ENCODE measurements at regions not wholly inside any gene's neighbourhood (a gene's known extent, or its start where the extent isn't known, plus 50 kb on each side); places are given as distances from the start of the nearest gene placed in this dataset.
"Not testable (repeated sequence)": the region's sequence is repeated elsewhere in the genome, so short reads cannot be mapped to it uniquely, and the experiment has no call there.

GRCh38 chr16:47903470-47903869 lies 252.3 kb downstream of the ABCC12 start:
- Histone ChIP-seq H3K9ac (ENCODE audit: low read depth, low read length, poor library complexity, severe bottlenecking) (no peak overlapping the region), H2AFZ (ENCODE audit: low read length) (no peak overlapping the region), H3K36me3 (ENCODE audit: insufficient read depth, low read length) (no peaks in the 10 kb centered on the region), H4K20me1 (ENCODE audit: insufficient read depth, low read length, poor library complexity, severe bottlenecking) (no peaks in the 10 kb centered on the region), H3K4me1 (ENCODE audit: insufficient read depth, low read length, poor library complexity, severe bottlenecking) (no peaks in the 10 kb centered on the region), H3K9me2 (replicated peaks; ENCODE audit: low read depth, low read length) (no peaks in the 10 kb centered on the region), H3K4me3 (ENCODE audit: low read length, poor library complexity, severe bottlenecking) (no peak overlapping the region), H3K9me3 (ENCODE audit: insufficient read depth, low read depth, low read length) (no peaks in the 10 kb centered on the region), H3K79me2 (ENCODE audit: insufficient read depth, low read length) (no peaks in the 10 kb centered on the region), H3F3A (ENCODE audit: low read depth) (no peaks in the 10 kb centered on the region), H3K27me3 (ENCODE audit: insufficient read depth, low read length, poor library complexity, severe bottlenecking) (no peaks in the 10 kb centered on the region), H3K4me2 (ENCODE audit: low read depth, low read length, poor library complexity, severe bottlenecking) (no peak overlapping the region)
- TF ChIP-seq CTCF (conservative IDR thresholded peaks at IDR 0.05; ENCODE audit: low read length) (no peak), EZH2phosphoT487 (IDR thresholded peaks at IDR 0.05; ENCODE audit: borderline replicate concordance) (no peak)

GRCh38 chr16:47897105-47897504 lies 258.7 kb downstream of the ABCC12 start:
- H3F3A ChIP-seq (ENCODE audit: low read depth); H3K4me2 ChIP-seq (ENCODE audit: low read depth, low read length, poor library complexity, severe bottlenecking); H3K9me3 ChIP-seq (ENCODE audit: insufficient read depth, low read depth, low read length); H3K27me3 ChIP-seq (ENCODE audit: insufficient read depth, low read length, poor library complexity, severe bottlenecking); H2AFZ ChIP-seq (ENCODE audit: low read length); H3K4me3 ChIP-seq (ENCODE audit: low read length, poor library complexity, severe bottlenecking); H3K9me2 ChIP-seq (replicated peaks; ENCODE audit: low read depth, low read length); H3K9ac ChIP-seq (ENCODE audit: low read depth, low read length, poor library complexity, severe bottlenecking); H4K20me1 ChIP-seq (ENCODE audit: insufficient read depth, low read length, poor library complexity, severe bottlenecking); H3K36me3 ChIP-seq (ENCODE audit: insufficient read depth, low read length); H3K4me1 ChIP-seq (ENCODE audit: insufficient read depth, low read length, poor library complexity, severe bottlenecking); H3K79me2 ChIP-seq (ENCODE audit: insufficient read depth, low read length): not testable (repeated sequence)

- Histone ChIP-seq H3K79me2 (ENCODE audit: insufficient read depth, low read length) (no peaks in the 10 kb centered on the region), H2AFZ (ENCODE audit: low read length) (no peak overlapping the region), H3K9ac (ENCODE audit: low read depth, low read length, poor library complexity, severe bottlenecking) (no peak overlapping the region), H3F3A (ENCODE audit: low read depth) (no peaks in the 10 kb centered on the region), H3K4me1 (ENCODE audit: insufficient read depth, low read length, poor library complexity, severe bottlenecking) (no peaks in the 10 kb centered on the region), H4K20me1 (ENCODE audit: insufficient read depth, low read length, poor library complexity, severe bottlenecking) (no peaks in the 10 kb centered on the region), H3K9me3 (ENCODE audit: insufficient read depth, low read depth, low read length) (no peaks in the 10 kb centered on the region), H3K36me3 (ENCODE audit: insufficient read depth, low read length) (no peaks in the 10 kb centered on the region), H3K9me2 (replicated peaks; ENCODE audit: low read depth, low read length) (no peaks in the 10 kb centered on the region), H3K4me3 (ENCODE audit: low read length, poor library complexity, severe bottlenecking) (no peak overlapping the region), H3K27me3 (ENCODE audit: insufficient read depth, low read length, poor library complexity, severe bottlenecking) (no peaks in the 10 kb centered on the region), H3K4me2 (ENCODE audit: low read depth, low read length, poor library complexity, severe bottlenecking) (no peak overlapping the region)
- TF ChIP-seq CTCF (conservative IDR thresholded peaks at IDR 0.05; ENCODE audit: low read length) (no peak), EZH2phosphoT487 (IDR thresholded peaks at IDR 0.05; ENCODE audit: borderline replicate concordance) (no peak)
These were observed 260.6 kb downstream of the ABCC12 start for GRCh38 chr16:47895146-47895545.

GRCh38 chr16:47892999-47893398 lies 262.8 kb downstream of the ABCC12 start:
- TF ChIP-seq CTCF (conservative IDR thresholded peaks at IDR 0.05; ENCODE audit: low read length) = no peak
- no peak for TF ChIP-seq EZH2phosphoT487 (IDR thresholded peaks at IDR 0.05; ENCODE audit: borderline replicate concordance)
- no peaks in the 10 kb centered on the region for H3K36me3 ChIP-seq (ENCODE audit: insufficient read depth, low read length)
- no peaks in the 10 kb centered on the region for H3K9me3 ChIP-seq (ENCODE audit: insufficient read depth, low read depth, low read length)
- H3K27me3 ChIP-seq (ENCODE audit: insufficient read depth, low read length, poor library complexity, severe bottlenecking) = no peaks in the 10 kb centered on the region
- no peak overlapping the region for H3K9ac ChIP-seq (ENCODE audit: low read depth, low read length, poor library complexity, severe bottlenecking)
- no peak overlapping the region for H3K4me3 ChIP-seq (ENCODE audit: low read length, poor library complexity, severe bottlenecking)
- H4K20me1 ChIP-seq (ENCODE audit: insufficient read depth, low read length, poor library complexity, severe bottlenecking) = no peaks in the 10 kb centered on the region
- no peak overlapping the region for H3K4me2 ChIP-seq (ENCODE audit: low read depth, low read length, poor library complexity, severe bottlenecking)
- H3K79me2 ChIP-seq (ENCODE audit: insufficient read depth, low read length) = no peaks in the 10 kb centered on the region
- no peaks in the 10 kb centered on the region for H3F3A ChIP-seq (ENCODE audit: low read depth)
- H3K9me2 ChIP-seq (replicated peaks; ENCODE audit: low read depth, low read length) = no peaks in the 10 kb centered on the region
- no peak overlapping the region for H2AFZ ChIP-seq (ENCODE audit: low read length)
- no peaks in the 10 kb centered on the region for H3K4me1 ChIP-seq (ENCODE audit: insufficient read depth, low read length, poor library complexity, severe bottlenecking)

All from Loucy (cell line).